B cell (primary cell): ENCODE measurements at regions not wholly inside any gene's neighbourhood (a gene's known extent, or its start where the extent isn't known, plus 50 kb on each side); places are given as distances from the start of the nearest gene placed in this dataset.
"Not testable (repeated sequence)": the region's sequence is repeated elsewhere in the genome, so short reads cannot be mapped to it uniquely, and the experiment has no call there.

Experiments
- ATAC-seq: fragments of 200-7000 bp; cut with Tn5 transposase; one replicate; pipeline ENCODE4 v1.10.0; 2021; ENCODE audit warnings: low read depth, mild to moderate bottlenecking, moderate number of reproducible peaks, moderate library complexity
- CTCF ChIA-PET: fragments of 350-600 bp; sonication (Branson Sonifier 250); formaldehyde crosslinking; loops from one replicate; lab custom pipeline; 2021; ENCODE audit warnings: antibody characterized with exemption, inconsistent platforms; lab: Charles Lee
- POLR2A ChIA-PET: fragments of 350-600 bp; sonication (Branson Sonifier 250); formaldehyde crosslinking; loops from one replicate; lab custom pipeline; 2021; ENCODE audit warnings: antibody characterized with exemption; lab: Charles Lee
- DNase-seq: peaks from one replicate; pipeline ENCODE4 v3.0.0; 2013
- H2AFZ ChIP-seq: 2 replicates; pipeline ENCODE4 v1.6.1; 2012; ENCODE audit warnings: mild to moderate bottlenecking, low read depth, low read length; ENCODE audit not compliant: insufficient read depth, poor library complexity, severe bottlenecking
- H3K27ac ChIP-seq, 2 donors: 1 replicate in 1 of 2; 2 replicates in 1 of 2; pipeline ENCODE4 v1.5.1; 2012 to 2013; ENCODE audit warnings: low read length in 2 of 2, mild to moderate bottlenecking in 2 of 2, moderate library complexity in 1 of 2
- H3K27me3 ChIP-seq, 4 experiments: fragments of 200-600 bp in 1 of 4; sonication (generic) in 1 of 4; replicated peaks in 1 of 4; 1 replicate in 2 of 4; 2 replicates in 2 of 4; pipeline versions ENCODE4 v1.6.1 to v1.7.0; 2013 to 2016; ENCODE audit warnings: low read length in 3 of 4, mild to moderate bottlenecking in 2 of 4, mixed read lengths in 1 of 4, moderate library complexity in 1 of 4; ENCODE audit not compliant: insufficient read depth in 4 of 4, control insufficient read depth in 3 of 4; ENCODE audit errors: control extremely low read depth in 1 of 4
- H3K36me3 ChIP-seq, 2 experiments: replicated peaks in 1 of 2; 1 replicate in 1 of 2; 2 replicates in 1 of 2; pipeline versions ENCODE4 v1.6.1 to v1.7.1; 2013; ENCODE audit warnings: low read length in 1 of 2; ENCODE audit not compliant: insufficient read depth in 2 of 2, control insufficient read depth in 1 of 2; ENCODE audit errors: control extremely low read depth in 1 of 2, extremely low read depth in 1 of 2
- H3K4me1 ChIP-seq, 2 donors: fragments of 200-600 bp in 1 of 2; sonication (generic) in 1 of 2; 1 replicate in 1 of 2; 2 replicates in 1 of 2; pipeline versions ENCODE4 v1.5.1 to v1.6.1; 2013 to 2017; ENCODE audit warnings: low read length in 2 of 2; ENCODE audit not compliant: control insufficient read depth in 2 of 2, insufficient read depth in 2 of 2
- H3K4me2 ChIP-seq: replicated peaks from 2 replicates; pipeline ENCODE3; 2012; ENCODE audit warnings: mild to moderate bottlenecking, low read depth, low read length; ENCODE audit not compliant: poor library complexity, severe bottlenecking
- H3K4me3 ChIP-seq, 5 experiments: fragments of 200-600 bp in 1 of 5; sonication (generic) in 1 of 5; 1 replicate in 3 of 5; 2 replicates in 2 of 5; pipeline versions ENCODE4 v1.5.1 to v1.7.0; 2011 to 2016; ENCODE audit warnings: low read length in 4 of 5, mild to moderate bottlenecking in 4 of 5, low read depth in 2 of 5, control low read depth in 1 of 5, moderate library complexity in 1 of 5; ENCODE audit not compliant: insufficient read depth in 1 of 5; ENCODE audit errors: control extremely low read depth in 1 of 5, extremely low read depth in 1 of 5
- H3K79me2 ChIP-seq: fragments of 200-600 bp; sonication (generic); one replicate; pipeline ENCODE4 v1.6.0; 2016; ENCODE audit warnings: low read length; ENCODE audit not compliant: control insufficient read depth, insufficient read depth
- H3K9ac ChIP-seq: fragments of 200-600 bp; sonication (generic); 2 replicates; pipeline ENCODE4 v1.6.1; 2017; ENCODE audit warnings: mild to moderate bottlenecking, low read length, moderate library complexity
- H3K9me3 ChIP-seq, 3 donors: one replicate each; pipeline versions ENCODE4 v1.6.1 to v1.7.1; 2013; ENCODE audit warnings: low read length in 2 of 3; ENCODE audit not compliant: control insufficient read depth in 2 of 3, insufficient read depth in 1 of 3; ENCODE audit errors: control extremely low read depth in 1 of 3
- H4K20me1 ChIP-seq: 2 replicates; pipeline ENCODE4 v1.6.0; 2012; ENCODE audit warnings: mild to moderate bottlenecking, low read length; ENCODE audit not compliant: insufficient read depth, control insufficient read depth, poor library complexity, severe bottlenecking
- H3K27ac Mint-ChIP-seq: one replicate; pipeline ENCODE4 v1.8.0; 2021; ENCODE audit warnings: mixed read lengths
- H3K27me3 Mint-ChIP-seq: one replicate; pipeline ENCODE4 v1.8.0; 2021; ENCODE audit warnings: mixed read lengths
- H3K4me1 Mint-ChIP-seq: one replicate; pipeline ENCODE4 v1.8.0; 2021; ENCODE audit warnings: mixed read lengths
- H3K4me3 Mint-ChIP-seq: one replicate; pipeline ENCODE4 v1.8.0; 2021; ENCODE audit warnings: mixed read lengths
- H3K9me3 Mint-ChIP-seq: one replicate; pipeline ENCODE4 v1.8.0; 2022; ENCODE audit warnings: mixed read lengths; ENCODE audit not compliant: insufficient read depth
- EZH2 ChIP-seq: IDR thresholded peaks from 2 replicates; pipeline ENCODE4 v1.6.1; 2012; ENCODE audit warnings: borderline replicate concordance, low read depth, mild to moderate bottlenecking, moderate library complexity, low read length; ENCODE audit not compliant: insufficient read depth, poor library complexity, severe bottlenecking
- WGBS: methylation state at CpG from one replicate; pipeline ENCODE4 v1.1.5; 2013; ENCODE audit warnings: missing lambda C conversion rate; ENCODE audit not compliant: insufficient coverage; 5-methylcytosine and 5-hydroxymethylcytosine counted together
- intact Hi-C: fragments of 100-400 bp; cut with micrococcal nuclease; formaldehyde crosslinking; loops from one replicate; pipeline ENCODE4 v1.10.0; 2022
- TF ChIP-seq, protein P1 (sequence below): fragments of 200-600 bp; IDR thresholded peaks from one replicate; pipeline ENCODE4 v1.8.0; 2022; ENCODE audit warnings: antibody characterized with exemption, mild to moderate bottlenecking

DNA sequence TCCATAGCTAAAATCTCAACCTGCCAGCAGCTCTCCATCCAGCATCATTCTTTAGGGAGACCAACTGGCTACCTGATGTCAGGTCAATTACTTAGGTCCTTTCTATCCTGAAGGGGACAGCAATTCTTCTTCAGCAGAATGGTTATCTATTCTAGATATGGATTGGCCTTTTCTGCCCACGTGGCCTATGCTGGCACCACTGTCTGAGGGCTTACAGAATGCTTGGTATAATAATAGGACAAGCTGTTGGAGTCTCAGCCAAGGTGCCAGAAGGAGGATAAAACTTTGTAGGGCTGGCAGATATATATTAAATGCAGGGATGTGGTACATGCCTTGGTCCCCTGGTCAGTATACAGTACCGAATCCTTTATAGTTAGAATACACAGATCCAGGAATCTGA lies 89.8 kb upstream of the C1GALT1C1 start:
- Histone ChIP-seq H2AFZ (no peak overlapping the region), H3K4me3 (no peak overlapping the region), H3K4me2 (no peak overlapping the region), H3K27me3 (no peaks in the 10 kb centered on the region), H3K27ac (no peak overlapping the region), H4K20me1 (no peaks in the 10 kb centered on the region), H3K9me3 (no peaks in the 10 kb centered on the region), H3K79me2 (no peaks in the 10 kb centered on the region), H3K9ac (no peak overlapping the region), H3K36me3 (no peaks in the 10 kb centered on the region), H3K4me1 (no peaks in the 10 kb centered on the region)
- no peak for TF ChIP-seq EZH2
- TF ChIP-seq, protein P1, sequence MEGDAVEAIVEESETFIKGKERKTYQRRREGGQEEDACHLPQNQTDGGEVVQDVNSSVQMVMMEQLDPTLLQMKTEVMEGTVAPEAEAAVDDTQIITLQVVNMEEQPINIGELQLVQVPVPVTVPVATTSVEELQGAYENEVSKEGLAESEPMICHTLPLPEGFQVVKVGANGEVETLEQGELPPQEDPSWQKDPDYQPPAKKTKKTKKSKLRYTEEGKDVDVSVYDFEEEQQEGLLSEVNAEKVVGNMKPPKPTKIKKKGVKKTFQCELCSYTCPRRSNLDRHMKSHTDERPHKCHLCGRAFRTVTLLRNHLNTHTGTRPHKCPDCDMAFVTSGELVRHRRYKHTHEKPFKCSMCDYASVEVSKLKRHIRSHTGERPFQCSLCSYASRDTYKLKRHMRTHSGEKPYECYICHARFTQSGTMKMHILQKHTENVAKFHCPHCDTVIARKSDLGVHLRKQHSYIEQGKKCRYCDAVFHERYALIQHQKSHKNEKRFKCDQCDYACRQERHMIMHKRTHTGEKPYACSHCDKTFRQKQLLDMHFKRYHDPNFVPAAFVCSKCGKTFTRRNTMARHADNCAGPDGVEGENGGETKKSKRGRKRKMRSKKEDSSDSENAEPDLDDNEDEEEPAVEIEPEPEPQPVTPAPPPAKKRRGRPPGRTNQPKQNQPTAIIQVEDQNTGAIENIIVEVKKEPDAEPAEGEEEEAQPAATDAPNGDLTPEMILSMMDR, result no peak
- Mint-ChIP-seq H3K27me3 (no peaks in the 10 kb centered on the region), H3K27ac (no peak overlapping the region), H3K4me3 (no peak overlapping the region), H3K9me3 (peaks cover 4% of the 10 kb centered on the region), H3K4me1 (no peaks in the 10 kb centered on the region)
- DNase-seq, result no peak
- POLR2A ChIA-PET, result no interaction called here
- intact Hi-C loops, result loop anchor here (10.0 kb wide), 1 partner anchor 95 kb away; no protein-coding TSS in a partner anchor
- ATAC-seq, result no peak
- CTCF ChIA-PET, result no interaction called here
- WGBS, result no CpG with 5 or more reads among the region's 2 CpGs

DNA sequence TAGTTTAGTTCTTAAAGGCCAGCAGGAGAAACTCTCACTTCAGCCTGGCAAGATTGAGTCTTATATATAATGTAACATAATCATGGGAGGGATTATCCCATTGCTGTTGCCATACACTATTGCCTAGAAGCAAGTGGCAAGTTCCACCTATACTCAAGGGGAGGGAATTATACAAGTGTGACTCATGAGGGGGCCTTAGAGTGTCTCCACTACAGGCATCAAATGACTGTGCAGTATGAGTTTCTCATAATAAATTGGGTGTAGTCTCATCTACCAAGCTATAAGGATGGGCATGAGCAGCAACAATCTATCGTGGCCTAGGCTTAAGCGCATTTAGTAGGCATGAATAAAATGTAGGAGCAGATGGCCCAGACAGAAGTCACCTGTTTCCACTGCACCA lies 89.1 kb upstream of the C1GALT1C1 start:
- no peaks in the 10 kb centered on the region for H3K9me3 ChIP-seq
- POLR2A ChIA-PET, result no interaction called here
- H3K4me2 ChIP-seq, result no peak overlapping the region
- Mint-ChIP-seq H3K27me3 (no peaks in the 10 kb centered on the region), H3K27ac (no peak overlapping the region), H3K9me3 (peaks cover 4% of the 10 kb centered on the region), H3K4me1 (no peaks in the 10 kb centered on the region), H3K4me3 (no peak overlapping the region)
- no peaks in the 10 kb centered on the region for H3K79me2 ChIP-seq
- WGBS, result no CpG with 5 or more reads among the region's 2 CpGs
- H2AFZ ChIP-seq, result no peak overlapping the region
- no peak for ATAC-seq
- no peak overlapping the region for H3K4me3 ChIP-seq
- TF ChIP-seq, protein P1, result no peak
- no peak for DNase-seq
- H4K20me1 ChIP-seq, result no peaks in the 10 kb centered on the region
- no peak overlapping the region for H3K27ac ChIP-seq
- no peak overlapping the region for H3K9ac ChIP-seq
- intact Hi-C loops, result no loop called here
- no peaks in the 10 kb centered on the region for H3K27me3 ChIP-seq
- no peaks in the 10 kb centered on the region for H3K36me3 ChIP-seq
- H3K4me1 ChIP-seq, result no peaks in the 10 kb centered on the region
- CTCF ChIA-PET, result no interaction called here

- H3K9me3 ChIP-seq, H3K27ac Mint-ChIP-seq, H3K27ac ChIP-seq, H3K36me3 ChIP-seq, H3K4me2 ChIP-seq, H3K27me3 Mint-ChIP-seq, POLR2A ChIA-PET, H3K27me3 ChIP-seq, H4K20me1 ChIP-seq, H2AFZ ChIP-seq, ATAC-seq, H3K4me3 ChIP-seq, H3K9ac ChIP-seq, H3K4me1 ChIP-seq, H3K4me3 Mint-ChIP-seq, H3K79me2 ChIP-seq, H3K9me3 Mint-ChIP-seq, H3K4me1 Mint-ChIP-seq, DNase-seq: not testable (repeated sequence)
- intact Hi-C loops, result loop anchor here (10.0 kb wide), 1 partner anchor 52 kb away; no protein-coding TSS in a partner anchor
- WGBS, result no CpG with 5 or more reads among the region's 2 CpGs
- CTCF ChIA-PET, result interaction anchor here (1.0 kb wide), 1 partner anchor 15 kb away, joined by 3 read pairs; no protein-coding TSS in a partner anchor
These were observed 72.5 kb upstream of the C1GALT1C1 start for GRCh38 chrX:120702337-120702736.
